ENCODE measurements at regions not wholly inside any gene's neighbourhood (a gene's known extent, or its start where the extent isn't known, plus 50 kb on each side); places are given as distances from the start of the nearest gene placed in this dataset.
A peak's percentile ranks its signal among the peaks of the same experiment; 100 is the strongest.

GRCh38 chr15:98311566-98312188 is 336.7 kb upstream of the IGF1R start:
- Histone ChIP-seq H3K27me3 (ENCODE audit: insufficient read depth, low read length) (no peaks in the 10 kb centered on the region), H3K36me3 (ENCODE audit: insufficient read depth, low read length) (no peaks in the 10 kb centered on the region), H3K79me2 (ENCODE audit: insufficient read depth, low read length) (no peaks in the 10 kb centered on the region), H3K27ac (ENCODE audit: low read depth, low read length) (no peak overlapping the region), H3K4me2 (ENCODE audit: low read length) (peak overlapping the region; percentile 23), H3K9me3 (ENCODE audit: insufficient read depth, low read depth, low read length) (no peaks in the 10 kb centered on the region), H2AFZ (ENCODE audit: low read depth, low read length) (no peak overlapping the region), H3K9ac (ENCODE audit: low read length) (no peak overlapping the region), H3K4me3 (ENCODE audit: insufficient read depth, low read depth, low read length) (no peak overlapping the region), H3K4me1 (ENCODE audit: insufficient read depth, low read length) (no peaks in the 10 kb centered on the region), H4K20me1 (ENCODE audit: insufficient read depth, low read length) (no peaks in the 10 kb centered on the region)
- peak; percentile 16 for DNase-seq (ENCODE audit: low read depth)
- FAIRE-seq, result no peak
- Mint-ChIP-seq H3K4me1 (ENCODE audit: low read depth, unreplicated experiment) (no peaks in the 10 kb centered on the region), H3K27ac (ENCODE audit: unreplicated experiment) (no peak overlapping the region), H3K4me3 (ENCODE audit: unreplicated experiment) (no peak overlapping the region), H3K9me3 (ENCODE audit: unreplicated experiment) (peaks cover 2% of the 10 kb centered on the region), H3K27me3 (ENCODE audit: low read depth, unreplicated experiment) (peaks cover 27% of the 10 kb centered on the region), H3K36me3 (ENCODE audit: low read depth, unreplicated experiment) (no peaks in the 10 kb centered on the region)
- no peak for TF ChIP-seq EZH2 (IDR thresholded peaks at IDR 0.05; ENCODE audit: insufficient read depth, low read length)
- TF ChIP-seq, protein P1, sequence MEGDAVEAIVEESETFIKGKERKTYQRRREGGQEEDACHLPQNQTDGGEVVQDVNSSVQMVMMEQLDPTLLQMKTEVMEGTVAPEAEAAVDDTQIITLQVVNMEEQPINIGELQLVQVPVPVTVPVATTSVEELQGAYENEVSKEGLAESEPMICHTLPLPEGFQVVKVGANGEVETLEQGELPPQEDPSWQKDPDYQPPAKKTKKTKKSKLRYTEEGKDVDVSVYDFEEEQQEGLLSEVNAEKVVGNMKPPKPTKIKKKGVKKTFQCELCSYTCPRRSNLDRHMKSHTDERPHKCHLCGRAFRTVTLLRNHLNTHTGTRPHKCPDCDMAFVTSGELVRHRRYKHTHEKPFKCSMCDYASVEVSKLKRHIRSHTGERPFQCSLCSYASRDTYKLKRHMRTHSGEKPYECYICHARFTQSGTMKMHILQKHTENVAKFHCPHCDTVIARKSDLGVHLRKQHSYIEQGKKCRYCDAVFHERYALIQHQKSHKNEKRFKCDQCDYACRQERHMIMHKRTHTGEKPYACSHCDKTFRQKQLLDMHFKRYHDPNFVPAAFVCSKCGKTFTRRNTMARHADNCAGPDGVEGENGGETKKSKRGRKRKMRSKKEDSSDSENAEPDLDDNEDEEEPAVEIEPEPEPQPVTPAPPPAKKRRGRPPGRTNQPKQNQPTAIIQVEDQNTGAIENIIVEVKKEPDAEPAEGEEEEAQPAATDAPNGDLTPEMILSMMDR (IDR thresholded peaks at IDR 0.05; ENCODE audit: insufficient read depth, low read depth, low read length), result peak; percentile 91

- Mint-ChIP-seq H3K27ac (ENCODE audit: unreplicated experiment) (no peak overlapping the region), H3K27me3 (ENCODE audit: low read depth, unreplicated experiment) (peaks cover 20% of the 10 kb centered on the region), H3K4me1 (ENCODE audit: low read depth, unreplicated experiment) (no peaks in the 10 kb centered on the region), H3K4me3 (ENCODE audit: unreplicated experiment) (no peak overlapping the region), H3K9me3 (ENCODE audit: unreplicated experiment) (no peaks in the 10 kb centered on the region), H3K36me3 (ENCODE audit: low read depth, unreplicated experiment) (no peaks in the 10 kb centered on the region)
- Histone ChIP-seq H4K20me1 (ENCODE audit: insufficient read depth, low read length) (no peaks in the 10 kb centered on the region), H3K4me2 (ENCODE audit: low read length) (no peak overlapping the region), H3K4me1 (ENCODE audit: insufficient read depth, low read length) (no peaks in the 10 kb centered on the region), H3K36me3 (ENCODE audit: insufficient read depth, low read length) (no peaks in the 10 kb centered on the region), H3K9ac (ENCODE audit: low read length) (no peak overlapping the region), H3K27ac (ENCODE audit: low read depth, low read length) (no peak overlapping the region), H2AFZ (ENCODE audit: low read depth, low read length) (no peak overlapping the region), H3K27me3 (ENCODE audit: insufficient read depth, low read length) (no peaks in the 10 kb centered on the region), H3K9me3 (ENCODE audit: insufficient read depth, low read depth, low read length) (no peaks in the 10 kb centered on the region), H3K79me2 (ENCODE audit: insufficient read depth, low read length) (no peaks in the 10 kb centered on the region), H3K4me3 (ENCODE audit: insufficient read depth, low read depth, low read length) (no peak overlapping the region)
- no peak for TF ChIP-seq EZH2 (IDR thresholded peaks at IDR 0.05; ENCODE audit: insufficient read depth, low read length)
- TF ChIP-seq, protein P1 (IDR thresholded peaks at IDR 0.05; ENCODE audit: insufficient read depth, low read depth, low read length), result no peak
- DNase-seq (ENCODE audit: low read depth), result no peak
- FAIRE-seq, result no peak
Observed at GRCh38 chr15:98312913-98313312, 335.4 kb upstream of the IGF1R start.

DNA sequence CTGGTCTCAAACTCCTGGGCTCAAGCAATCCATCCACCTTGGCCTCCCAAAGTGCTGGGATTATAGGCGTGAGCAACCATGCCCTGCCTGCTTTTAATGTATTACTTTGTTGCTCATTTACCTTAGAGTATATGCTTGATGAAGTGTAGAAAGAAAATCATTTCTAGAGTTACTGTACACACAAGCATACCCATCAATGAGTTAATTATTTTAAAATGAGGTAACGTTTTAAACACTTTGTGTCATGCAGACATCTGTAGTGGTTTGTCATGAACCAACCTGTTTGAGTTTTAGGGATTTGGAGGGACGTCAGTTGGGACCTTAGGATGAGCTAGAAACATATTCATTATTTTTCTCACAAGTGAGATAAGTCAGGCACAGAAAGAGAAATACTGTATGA is 332.4 kb upstream of the IGF1R start:
- peaks cover 20% of the 10 kb centered on the region for H3K27me3 Mint-ChIP-seq (ENCODE audit: low read depth, unreplicated experiment)
- H2AFZ ChIP-seq (ENCODE audit: low read depth, low read length), result no peak overlapping the region
- TF ChIP-seq, protein P1 (IDR thresholded peaks at IDR 0.05; ENCODE audit: insufficient read depth, low read depth, low read length), result no peak
- no peak for TF ChIP-seq EZH2 (IDR thresholded peaks at IDR 0.05; ENCODE audit: insufficient read depth, low read length)
- DNase-seq (ENCODE audit: low read depth) (no peak), FAIRE-seq (no peak)
- no peaks in the 10 kb centered on the region for H4K20me1 ChIP-seq (ENCODE audit: insufficient read depth, low read length)
- H3K9me3 ChIP-seq (ENCODE audit: insufficient read depth, low read depth, low read length), result no peaks in the 10 kb centered on the region
- no peak overlapping the region for H3K27ac Mint-ChIP-seq (ENCODE audit: unreplicated experiment)
- no peak overlapping the region for H3K9ac ChIP-seq (ENCODE audit: low read length)
- H3K36me3 Mint-ChIP-seq (ENCODE audit: low read depth, unreplicated experiment), result no peaks in the 10 kb centered on the region
- no peak overlapping the region for H3K27ac ChIP-seq (ENCODE audit: low read depth, low read length)
- H3K4me3 Mint-ChIP-seq (ENCODE audit: unreplicated experiment), result no peak overlapping the region
- peaks cover 2% of the 10 kb centered on the region for H3K9me3 Mint-ChIP-seq (ENCODE audit: unreplicated experiment)
- H3K36me3 ChIP-seq (ENCODE audit: insufficient read depth, low read length), result no peaks in the 10 kb centered on the region
- no peak overlapping the region for H3K4me3 ChIP-seq (ENCODE audit: insufficient read depth, low read depth, low read length)
- no peaks in the 10 kb centered on the region for H3K79me2 ChIP-seq (ENCODE audit: insufficient read depth, low read length)
- H3K4me2 ChIP-seq (ENCODE audit: low read length), result no peak overlapping the region
- no peaks in the 10 kb centered on the region for H3K27me3 ChIP-seq (ENCODE audit: insufficient read depth, low read length)
- H3K4me1 ChIP-seq (ENCODE audit: insufficient read depth, low read length), result no peaks in the 10 kb centered on the region
- no peaks in the 10 kb centered on the region for H3K4me1 Mint-ChIP-seq (ENCODE audit: low read depth, unreplicated experiment)
